NB4 (cell line): ENCODE measurements at regions not wholly inside any gene's neighbourhood (a gene's known extent, or its start where the extent isn't known, plus 50 kb on each side); places are given as distances from the start of the nearest gene placed in this dataset.

Source experiments
- POLR2A ChIP-seq: IDR thresholded peaks from 2 replicates; pipeline ENCODE4 v1.6.1; 2011; ENCODE audit warnings: mild to moderate bottlenecking; ENCODE audit not compliant: insufficient read length; ENCODE audit errors: extremely low read depth
- TF ChIP-seq, protein P1 (sequence below): IDR thresholded peaks from one replicate; pipeline ENCODE4 v1.5.1; 2012; ENCODE audit warnings: low read depth, low read length

DNA sequence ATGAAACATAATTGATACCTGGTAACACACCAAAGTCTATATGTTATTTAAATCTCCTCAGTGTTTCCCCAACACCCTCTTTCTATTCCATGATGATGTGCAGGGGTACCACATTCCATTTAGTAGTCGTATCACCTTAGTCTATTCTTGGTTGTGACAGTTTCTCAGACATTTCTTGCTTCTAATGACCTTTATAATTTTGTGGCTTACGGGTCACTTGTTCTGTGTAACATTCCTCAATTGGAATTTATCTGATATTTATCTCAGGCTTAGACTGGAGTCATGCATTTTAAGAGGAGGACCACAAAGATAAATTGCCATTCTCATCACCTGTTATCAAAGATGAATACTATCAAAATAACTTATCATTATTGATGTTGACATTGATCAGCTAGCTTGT lies 679.6 kb downstream of the USP25 start:
- TF ChIP-seq, protein P1, sequence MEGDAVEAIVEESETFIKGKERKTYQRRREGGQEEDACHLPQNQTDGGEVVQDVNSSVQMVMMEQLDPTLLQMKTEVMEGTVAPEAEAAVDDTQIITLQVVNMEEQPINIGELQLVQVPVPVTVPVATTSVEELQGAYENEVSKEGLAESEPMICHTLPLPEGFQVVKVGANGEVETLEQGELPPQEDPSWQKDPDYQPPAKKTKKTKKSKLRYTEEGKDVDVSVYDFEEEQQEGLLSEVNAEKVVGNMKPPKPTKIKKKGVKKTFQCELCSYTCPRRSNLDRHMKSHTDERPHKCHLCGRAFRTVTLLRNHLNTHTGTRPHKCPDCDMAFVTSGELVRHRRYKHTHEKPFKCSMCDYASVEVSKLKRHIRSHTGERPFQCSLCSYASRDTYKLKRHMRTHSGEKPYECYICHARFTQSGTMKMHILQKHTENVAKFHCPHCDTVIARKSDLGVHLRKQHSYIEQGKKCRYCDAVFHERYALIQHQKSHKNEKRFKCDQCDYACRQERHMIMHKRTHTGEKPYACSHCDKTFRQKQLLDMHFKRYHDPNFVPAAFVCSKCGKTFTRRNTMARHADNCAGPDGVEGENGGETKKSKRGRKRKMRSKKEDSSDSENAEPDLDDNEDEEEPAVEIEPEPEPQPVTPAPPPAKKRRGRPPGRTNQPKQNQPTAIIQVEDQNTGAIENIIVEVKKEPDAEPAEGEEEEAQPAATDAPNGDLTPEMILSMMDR, result no peak
- TF ChIP-seq POLR2A, result no peak
